ENCODE measurements at regions not wholly inside any gene's neighbourhood (a gene's known extent, or its start where the extent isn't known, plus 50 kb on each side); places are given as distances from the start of the nearest gene placed in this dataset.
"Not testable (repeated sequence)": the region's sequence is repeated elsewhere in the genome, so short reads cannot be mapped to it uniquely, and the experiment has no call there.

DNA sequence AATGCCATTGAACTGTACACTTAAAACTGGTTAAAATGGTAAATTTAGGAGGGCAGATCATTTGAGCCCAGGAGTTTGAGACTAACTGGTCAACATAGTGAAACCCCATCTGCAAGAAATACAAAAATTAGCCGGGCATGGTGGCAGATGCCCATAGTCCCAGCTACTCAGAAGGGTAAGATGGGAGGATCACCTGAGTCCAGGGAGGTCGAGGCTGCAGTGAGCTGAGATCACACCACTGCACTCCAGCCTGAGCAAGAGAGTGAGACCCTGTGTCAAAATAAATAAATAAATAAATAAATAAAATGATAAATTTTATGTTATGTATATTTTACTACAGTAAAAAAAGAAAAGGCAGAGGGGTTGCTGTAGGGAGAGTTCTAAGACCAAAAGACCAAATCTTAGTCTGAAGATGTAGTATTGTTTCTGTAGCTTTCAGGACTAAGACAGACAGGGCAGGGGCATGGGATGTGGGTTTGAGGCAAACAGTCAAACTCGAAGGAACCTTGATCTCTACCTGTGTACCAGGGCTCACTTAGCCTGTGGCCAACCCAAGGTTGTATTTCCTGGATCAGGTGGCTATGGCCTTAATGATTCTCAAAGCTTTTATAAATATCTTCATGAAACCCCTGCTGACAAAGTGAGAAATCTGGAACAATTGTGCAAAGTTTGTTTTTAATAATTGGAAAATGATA lies 316.7 kb downstream of the CYRIA start:
- TF ChIP-seq, protein P1, sequence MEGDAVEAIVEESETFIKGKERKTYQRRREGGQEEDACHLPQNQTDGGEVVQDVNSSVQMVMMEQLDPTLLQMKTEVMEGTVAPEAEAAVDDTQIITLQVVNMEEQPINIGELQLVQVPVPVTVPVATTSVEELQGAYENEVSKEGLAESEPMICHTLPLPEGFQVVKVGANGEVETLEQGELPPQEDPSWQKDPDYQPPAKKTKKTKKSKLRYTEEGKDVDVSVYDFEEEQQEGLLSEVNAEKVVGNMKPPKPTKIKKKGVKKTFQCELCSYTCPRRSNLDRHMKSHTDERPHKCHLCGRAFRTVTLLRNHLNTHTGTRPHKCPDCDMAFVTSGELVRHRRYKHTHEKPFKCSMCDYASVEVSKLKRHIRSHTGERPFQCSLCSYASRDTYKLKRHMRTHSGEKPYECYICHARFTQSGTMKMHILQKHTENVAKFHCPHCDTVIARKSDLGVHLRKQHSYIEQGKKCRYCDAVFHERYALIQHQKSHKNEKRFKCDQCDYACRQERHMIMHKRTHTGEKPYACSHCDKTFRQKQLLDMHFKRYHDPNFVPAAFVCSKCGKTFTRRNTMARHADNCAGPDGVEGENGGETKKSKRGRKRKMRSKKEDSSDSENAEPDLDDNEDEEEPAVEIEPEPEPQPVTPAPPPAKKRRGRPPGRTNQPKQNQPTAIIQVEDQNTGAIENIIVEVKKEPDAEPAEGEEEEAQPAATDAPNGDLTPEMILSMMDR (IDR thresholded peaks at IDR 0.05; ENCODE audit: low read depth, low read length, missing control alignments) = no peak
- DNase-seq (ENCODE audit: low read depth) = no peak
- H3K4me3 ChIP-seq (ENCODE audit: low read depth, low read length) = no peak overlapping the region

GRCh38 chr2:16346671-16347070 lies 319.0 kb downstream of the CYRIA start:
- DNase-seq (ENCODE audit: low read depth) = no peak
- no peak overlapping the region for H3K4me3 ChIP-seq (ENCODE audit: low read depth, low read length)
- TF ChIP-seq, protein P1 (IDR thresholded peaks at IDR 0.05; ENCODE audit: low read depth, low read length, missing control alignments) = no peak

GRCh38 chr2:16345231-16345630 lies 320.4 kb downstream of the CYRIA start:
- H3K4me3 ChIP-seq (ENCODE audit: low read depth, low read length); DNase-seq (ENCODE audit: low read depth): not testable (repeated sequence)

- TF ChIP-seq, protein P1 (IDR thresholded peaks at IDR 0.05; ENCODE audit: low read depth, low read length, missing control alignments) = no peak
- H3K4me3 ChIP-seq (ENCODE audit: low read depth, low read length) = no peak overlapping the region
- no peak for DNase-seq (ENCODE audit: low read depth)
Observed at GRCh38 chr2:16339206-16339605, 326.4 kb downstream of the CYRIA start.

GRCh38 chr2:16338026-16338425 lies 327.6 kb downstream of the CYRIA start:
- TF ChIP-seq, protein P1 (IDR thresholded peaks at IDR 0.05; ENCODE audit: low read depth, low read length, missing control alignments) = no peak
- no peak for DNase-seq (ENCODE audit: low read depth)
- no peak overlapping the region for H3K4me3 ChIP-seq (ENCODE audit: low read depth, low read length)

GRCh38 chr2:16336916-16337315 lies 328.7 kb downstream of the CYRIA start:
- TF ChIP-seq, protein P1 (IDR thresholded peaks at IDR 0.05; ENCODE audit: low read depth, low read length, missing control alignments) = no peak
- DNase-seq (ENCODE audit: low read depth) = no peak
- H3K4me3 ChIP-seq (ENCODE audit: low read depth, low read length) = no peak overlapping the region

DNA sequence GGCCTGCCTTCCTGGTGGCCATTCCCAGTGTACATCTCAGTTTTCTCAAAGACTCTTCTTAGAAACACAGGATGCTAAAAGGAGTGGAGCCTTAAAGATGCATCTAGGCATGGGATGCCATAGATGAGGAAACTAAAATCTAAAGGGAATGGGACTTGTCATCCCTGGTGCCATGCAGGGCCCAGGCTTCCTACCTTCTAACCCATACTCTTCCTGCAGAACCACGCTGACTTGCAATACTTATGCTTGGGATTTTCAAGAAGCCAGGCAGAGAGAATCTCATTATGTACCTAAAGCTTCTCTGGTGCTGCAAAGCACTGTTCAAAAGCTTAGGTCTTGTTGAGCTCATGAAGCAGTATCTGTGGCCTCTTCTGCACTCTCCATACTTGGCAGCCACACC lies 329.1 kb downstream of the CYRIA start:
- no peak overlapping the region for H3K4me3 ChIP-seq (ENCODE audit: low read depth, low read length)
- TF ChIP-seq, protein P1 (IDR thresholded peaks at IDR 0.05; ENCODE audit: low read depth, low read length, missing control alignments) = no peak

More for the DNA sequence above, 329.1 kb downstream of the CYRIA start:
- DNase-seq (ENCODE audit: low read depth) = no peak

Data from GM12864 (cell line).